BE2C (cell line): ENCODE measurements at regions not wholly inside any gene's neighbourhood (a gene's known extent, or its start where the extent isn't known, plus 50 kb on each side); places are given as distances from the start of the nearest gene placed in this dataset.

Experiments
- DNase-seq: peaks from one replicate; pipeline ENCODE4 v3.0.0-alpha.2; 2020
- H3K27me3 ChIP-seq: fragments of 250-450 bp; sonication (Bioruptor Pico); 2 replicates; pipeline ENCODE4 v1.5.1; 2020; ENCODE audit warnings: mild to moderate bottlenecking
- H3K36me3 ChIP-seq: fragments of 250-450 bp; sonication (Bioruptor Pico); 2 replicates; pipeline ENCODE4 v1.5.1; 2020; ENCODE audit warnings: mild to moderate bottlenecking
- H3K4me1 ChIP-seq: fragments of 250-450 bp; sonication (Bioruptor Pico); 2 replicates; pipeline ENCODE4 v1.5.1; 2020
- H3K4me3 ChIP-seq: 2 replicates; pipeline ENCODE4 v1.5.1; 2011; ENCODE audit warnings: low read depth, low read length
- H3K9me3 ChIP-seq: fragments of 250-450 bp; sonication (Bioruptor Pico); 2 replicates; pipeline ENCODE4 v1.5.1; 2020
- TF ChIP-seq, protein P1 (sequence below): IDR thresholded peaks from 2 replicates; pipeline ENCODE4 v1.5.1; 2012; ENCODE audit warnings: mild to moderate bottlenecking, low read depth, low read length

DNA sequence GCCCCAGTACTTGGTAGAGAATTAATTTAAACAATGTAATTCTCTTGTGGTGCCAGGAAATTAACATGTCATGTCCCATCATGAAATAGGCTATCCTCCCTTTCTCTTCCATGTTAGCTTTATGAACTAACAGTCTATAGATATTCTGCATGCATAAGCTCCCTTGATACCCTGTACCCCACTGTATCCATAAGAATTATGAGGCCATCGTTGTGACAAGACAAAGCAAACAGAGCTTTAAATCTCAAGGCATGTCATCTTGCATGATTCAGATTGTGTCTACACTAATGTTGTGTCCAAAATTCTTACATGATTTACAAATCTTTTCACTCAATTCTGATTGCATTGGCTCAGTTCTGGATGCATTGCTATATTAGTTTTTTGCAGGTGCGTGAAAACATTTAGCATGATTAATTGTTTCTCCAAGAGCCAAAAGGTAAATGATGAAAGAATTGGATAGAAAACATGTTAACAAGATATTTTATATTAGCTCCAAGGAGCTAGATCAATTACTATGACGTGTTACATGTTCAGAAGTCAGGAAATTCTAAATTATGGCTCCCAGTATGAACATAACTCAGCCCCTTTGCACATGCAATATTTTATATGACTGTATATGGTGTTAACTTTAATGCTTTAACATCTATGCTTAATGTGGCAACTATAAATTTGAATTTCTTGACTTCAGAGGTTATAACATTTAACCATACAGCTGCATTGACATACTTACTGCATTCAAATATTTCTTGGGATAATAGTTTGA, 620.3 kb downstream of the SLC4A3 start:
- no peaks in the 10 kb centered on the region for H3K27me3 ChIP-seq
- DNase-seq: no peak
- no peaks in the 10 kb centered on the region for H3K9me3 ChIP-seq
- no peak overlapping the region for H3K4me3 ChIP-seq
- TF ChIP-seq, protein P1, sequence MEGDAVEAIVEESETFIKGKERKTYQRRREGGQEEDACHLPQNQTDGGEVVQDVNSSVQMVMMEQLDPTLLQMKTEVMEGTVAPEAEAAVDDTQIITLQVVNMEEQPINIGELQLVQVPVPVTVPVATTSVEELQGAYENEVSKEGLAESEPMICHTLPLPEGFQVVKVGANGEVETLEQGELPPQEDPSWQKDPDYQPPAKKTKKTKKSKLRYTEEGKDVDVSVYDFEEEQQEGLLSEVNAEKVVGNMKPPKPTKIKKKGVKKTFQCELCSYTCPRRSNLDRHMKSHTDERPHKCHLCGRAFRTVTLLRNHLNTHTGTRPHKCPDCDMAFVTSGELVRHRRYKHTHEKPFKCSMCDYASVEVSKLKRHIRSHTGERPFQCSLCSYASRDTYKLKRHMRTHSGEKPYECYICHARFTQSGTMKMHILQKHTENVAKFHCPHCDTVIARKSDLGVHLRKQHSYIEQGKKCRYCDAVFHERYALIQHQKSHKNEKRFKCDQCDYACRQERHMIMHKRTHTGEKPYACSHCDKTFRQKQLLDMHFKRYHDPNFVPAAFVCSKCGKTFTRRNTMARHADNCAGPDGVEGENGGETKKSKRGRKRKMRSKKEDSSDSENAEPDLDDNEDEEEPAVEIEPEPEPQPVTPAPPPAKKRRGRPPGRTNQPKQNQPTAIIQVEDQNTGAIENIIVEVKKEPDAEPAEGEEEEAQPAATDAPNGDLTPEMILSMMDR: no peak
- no peaks in the 10 kb centered on the region for H3K36me3 ChIP-seq
- no peaks in the 10 kb centered on the region for H3K4me1 ChIP-seq

GRCh38 chr2:220259662-220260061, 632.2 kb downstream of the SLC4A3 start:
- no peaks in the 10 kb centered on the region for H3K4me1 ChIP-seq
- H3K4me3 ChIP-seq: no peak overlapping the region
- DNase-seq: no peak
- no peaks in the 10 kb centered on the region for H3K27me3 ChIP-seq
- no peaks in the 10 kb centered on the region for H3K9me3 ChIP-seq
- no peaks in the 10 kb centered on the region for H3K36me3 ChIP-seq
- TF ChIP-seq, protein P1: no peak

GRCh38 chr2:220263300-220263699, 635.9 kb downstream of the SLC4A3 start:
- Histone ChIP-seq H3K36me3 (no peaks in the 10 kb centered on the region), H3K4me1 (no peaks in the 10 kb centered on the region), H3K9me3 (no peaks in the 10 kb centered on the region), H3K27me3 (no peaks in the 10 kb centered on the region), H3K4me3 (no peak overlapping the region)
- no peak for DNase-seq
- TF ChIP-seq, protein P1: no peak

GRCh38 chr2:220269367-220269766, 641.9 kb downstream of the SLC4A3 start:
- Histone ChIP-seq H3K36me3 (no peaks in the 10 kb centered on the region), H3K27me3 (no peaks in the 10 kb centered on the region), H3K4me1 (no peaks in the 10 kb centered on the region), H3K9me3 (no peaks in the 10 kb centered on the region), H3K4me3 (no peak overlapping the region)
- DNase-seq: no peak
- TF ChIP-seq, protein P1: no peak

GRCh38 chr2:220270481-220271070, 643.1 kb downstream of the SLC4A3 start:
- TF ChIP-seq, protein P1: no peak
- Histone ChIP-seq H3K9me3 (no peaks in the 10 kb centered on the region), H3K36me3 (no peaks in the 10 kb centered on the region), H3K4me1 (no peaks in the 10 kb centered on the region), H3K4me3 (no peak overlapping the region), H3K27me3 (no peaks in the 10 kb centered on the region)
- DNase-seq: no peak

DNA sequence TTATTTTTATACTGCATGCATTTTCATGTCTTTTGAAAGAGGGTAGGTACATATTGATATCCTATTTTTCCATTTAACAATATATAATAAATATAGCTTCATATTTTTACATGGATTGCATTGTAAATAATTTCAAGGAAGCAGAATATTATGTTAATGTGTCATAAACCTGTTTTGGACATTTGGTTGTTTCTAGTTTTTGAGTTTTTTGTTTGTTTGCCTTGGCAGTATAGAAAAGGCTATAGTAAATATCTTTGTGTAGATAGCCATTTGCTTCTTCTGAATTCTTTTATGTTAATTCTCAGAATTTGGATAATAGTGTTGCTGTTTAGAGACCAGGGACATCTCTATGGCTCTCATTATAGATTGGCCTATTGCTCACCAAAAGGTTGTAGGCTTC, 645.2 kb downstream of the SLC4A3 start:
- Histone ChIP-seq H3K27me3 (no peaks in the 10 kb centered on the region), H3K4me1 (no peaks in the 10 kb centered on the region), H3K9me3 (no peaks in the 10 kb centered on the region), H3K36me3 (no peaks in the 10 kb centered on the region), H3K4me3 (no peak overlapping the region)
- TF ChIP-seq, protein P1: no peak
- no peak for DNase-seq
